ENCODE measurements at regions not wholly inside any gene's neighbourhood (a gene's known extent, or its start where the extent isn't known, plus 50 kb on each side); places are given as distances from the start of the nearest gene placed in this dataset.

- TF ChIP-seq CTCF (IDR thresholded peaks at IDR 0.05) (no peak), POLR2A (IDR thresholded peaks at IDR 0.05) (no peak)
Observed at GRCh38 chr4:4666187-4666586, 124.3 kb upstream of the STX18 start.

All from ovary (tissue), 3 donors.